Ectodermal cell (in vitro differentiated cells): ENCODE measurements at regions not wholly inside any gene's neighbourhood (a gene's known extent, or its start where the extent isn't known, plus 50 kb on each side); places are given as distances from the start of the nearest gene placed in this dataset.

Experiments
- H3K27ac ChIP-seq: 2 replicates; pipeline ENCODE4 v1.7.0; 2013; ENCODE audit warnings: mild to moderate bottlenecking, low read depth, low read length; ENCODE audit not compliant: insufficient read depth, poor library complexity, severe bottlenecking
- H3K27me3 ChIP-seq: 2 replicates; pipeline ENCODE4 v1.7.0; 2013; ENCODE audit warnings: mild to moderate bottlenecking, low read length; ENCODE audit not compliant: insufficient read depth, control insufficient read depth, poor library complexity, severe bottlenecking
- H3K36me3 ChIP-seq: one replicate; pipeline ENCODE4 v1.7.0; 2013; ENCODE audit warnings: low read length; ENCODE audit not compliant: control insufficient read depth, insufficient read depth
- H3K4me1 ChIP-seq: one replicate; pipeline ENCODE4 v1.7.0; 2013; ENCODE audit warnings: low read length; ENCODE audit not compliant: control insufficient read depth, insufficient read depth
- H3K4me3 ChIP-seq: 2 replicates; pipeline ENCODE4 v1.7.0; 2013; ENCODE audit warnings: low read depth, low read length, control low read depth; ENCODE audit not compliant: insufficient read depth
- H3K9me3 ChIP-seq: 2 replicates; pipeline ENCODE4 v1.7.0; 2013; ENCODE audit warnings: mild to moderate bottlenecking, low read length, moderate library complexity; ENCODE audit not compliant: control insufficient read depth
- WGBS, 2 experiments: methylation state at CpG; one replicate each; pipeline ENCODE4 v1.1.7; 2013; ENCODE audit warnings: missing lambda C conversion rate in 2 of 2; 5-methylcytosine and 5-hydroxymethylcytosine counted together

DNA sequence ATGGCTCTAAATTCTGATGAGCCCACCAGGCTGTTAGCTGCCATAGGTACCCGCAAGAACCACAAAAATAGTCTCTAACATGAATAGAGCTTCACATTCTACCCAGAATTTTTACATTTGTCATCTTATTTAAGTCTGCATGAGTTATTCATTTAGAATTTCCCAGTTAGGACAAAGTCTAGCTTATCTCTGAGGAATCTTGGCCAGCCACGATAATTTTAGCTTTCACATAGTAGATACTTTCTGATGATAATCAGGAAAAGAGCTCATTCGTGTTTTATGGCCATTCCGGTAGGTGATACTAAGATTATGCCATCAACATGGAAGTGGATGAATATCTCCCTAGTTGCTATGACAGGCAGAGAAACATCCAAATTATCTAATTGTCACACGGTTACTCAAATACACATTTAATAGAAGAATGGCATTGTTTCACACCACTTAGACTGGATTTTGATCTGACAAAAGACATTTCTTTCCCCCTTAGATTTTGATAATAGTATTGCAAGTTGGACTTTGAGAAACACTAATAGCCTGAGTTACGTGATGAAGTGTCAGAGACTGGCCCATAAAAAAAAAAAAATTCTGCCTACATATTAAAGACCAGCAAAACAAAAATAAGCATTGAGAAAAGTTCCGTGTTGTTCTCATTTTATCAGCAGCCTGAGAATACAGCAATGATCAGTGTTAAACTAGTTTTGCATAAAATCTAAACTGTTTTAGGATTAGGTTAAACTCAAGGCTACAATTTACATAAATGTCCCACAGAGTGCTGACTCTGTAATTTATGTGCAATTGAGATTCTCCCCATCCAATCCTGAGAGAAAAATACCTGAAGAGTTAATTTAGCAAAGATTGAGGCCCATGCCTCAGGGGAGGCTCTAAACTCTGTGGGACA, 397.5 kb upstream of the ARID1B start:
- no peak overlapping the region for H3K27ac ChIP-seq
- 77 to 80% methylated on average over 5 to 7 of the region's 7 CpGs for WGBS, 2 experiments
- H3K4me3 ChIP-seq, result no peak overlapping the region
- no peaks in the 10 kb centered on the region for H3K27me3 ChIP-seq
- H3K9me3 ChIP-seq, result no peaks in the 10 kb centered on the region
- no peaks in the 10 kb centered on the region for H3K4me1 ChIP-seq
- no peaks in the 10 kb centered on the region for H3K36me3 ChIP-seq

- no peaks in the 10 kb centered on the region for H3K9me3 ChIP-seq
- no peak overlapping the region for H3K27ac ChIP-seq
- no peaks in the 10 kb centered on the region for H3K4me1 ChIP-seq
- no peaks in the 10 kb centered on the region for H3K36me3 ChIP-seq
- no peaks in the 10 kb centered on the region for H3K27me3 ChIP-seq
- WGBS, 2 experiments, result 95 to 100% methylated on average over 1 of the region's 1 CpG
- H3K4me3 ChIP-seq, result no peak overlapping the region
Observed at GRCh38 chr6:156378853-156379252, 398.3 kb upstream of the ARID1B start.

DNA sequence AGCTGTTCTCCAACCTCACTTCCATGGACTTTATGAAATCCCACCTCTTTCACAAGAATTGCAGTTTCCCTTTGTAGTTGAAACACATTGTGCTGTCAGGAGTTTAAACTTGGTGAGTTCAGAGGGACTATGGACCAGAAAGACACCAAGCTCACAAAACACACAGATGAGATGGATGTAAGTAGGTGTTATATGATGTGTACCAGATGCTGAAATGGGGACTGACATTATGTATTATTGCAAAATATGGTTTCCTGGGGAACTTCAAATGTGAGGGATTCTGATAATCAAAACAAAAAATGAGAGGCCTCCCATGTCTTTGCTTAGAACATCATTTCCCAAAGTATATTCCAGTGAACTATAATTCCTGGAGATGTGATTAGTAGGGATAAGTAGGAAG, 401.1 kb upstream of the ARID1B start:
- Histone ChIP-seq H3K4me1 (no peaks in the 10 kb centered on the region), H3K4me3 (no peak overlapping the region), H3K9me3 (no peaks in the 10 kb centered on the region), H3K27ac (no peak overlapping the region), H3K36me3 (no peaks in the 10 kb centered on the region), H3K27me3 (no peaks in the 10 kb centered on the region)

- Histone ChIP-seq H3K9me3 (no peaks in the 10 kb centered on the region), H3K27me3 (no peaks in the 10 kb centered on the region), H3K4me3 (no peak overlapping the region), H3K4me1 (no peaks in the 10 kb centered on the region), H3K36me3 (no peaks in the 10 kb centered on the region), H3K27ac (no peak overlapping the region)
- WGBS, 2 experiments, result 91 to 93% methylated on average over 12 of the region's 12 CpGs
Observed at GRCh38 chr6:156359912-156360311, 417.3 kb upstream of the ARID1B start.

DNA sequence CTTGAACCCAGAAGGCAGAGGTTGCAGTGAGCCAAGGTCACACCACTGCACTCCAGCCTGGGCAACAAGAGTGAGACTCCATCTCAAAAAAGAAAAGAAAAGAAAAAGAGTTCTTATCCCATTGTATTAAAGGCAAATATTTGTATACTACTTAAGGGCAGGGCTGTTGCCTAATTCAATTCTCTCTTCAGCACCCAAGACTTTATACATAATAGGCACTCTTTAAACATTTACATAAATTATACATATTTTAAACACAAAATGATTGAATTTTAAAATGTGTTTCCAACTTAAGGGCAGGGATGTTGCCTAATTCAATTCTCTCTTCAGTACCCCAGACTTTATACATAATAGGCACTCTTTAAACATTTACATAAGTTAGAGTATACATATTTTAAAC, 424.3 kb upstream of the ARID1B start:
- H3K4me1 ChIP-seq, result no peaks in the 10 kb centered on the region
- no peak overlapping the region for H3K4me3 ChIP-seq
- no peak overlapping the region for H3K27ac ChIP-seq
- H3K9me3 ChIP-seq, result no peaks in the 10 kb centered on the region
- H3K36me3 ChIP-seq, result no peaks in the 10 kb centered on the region
- H3K27me3 ChIP-seq, result no peaks in the 10 kb centered on the region

DNA sequence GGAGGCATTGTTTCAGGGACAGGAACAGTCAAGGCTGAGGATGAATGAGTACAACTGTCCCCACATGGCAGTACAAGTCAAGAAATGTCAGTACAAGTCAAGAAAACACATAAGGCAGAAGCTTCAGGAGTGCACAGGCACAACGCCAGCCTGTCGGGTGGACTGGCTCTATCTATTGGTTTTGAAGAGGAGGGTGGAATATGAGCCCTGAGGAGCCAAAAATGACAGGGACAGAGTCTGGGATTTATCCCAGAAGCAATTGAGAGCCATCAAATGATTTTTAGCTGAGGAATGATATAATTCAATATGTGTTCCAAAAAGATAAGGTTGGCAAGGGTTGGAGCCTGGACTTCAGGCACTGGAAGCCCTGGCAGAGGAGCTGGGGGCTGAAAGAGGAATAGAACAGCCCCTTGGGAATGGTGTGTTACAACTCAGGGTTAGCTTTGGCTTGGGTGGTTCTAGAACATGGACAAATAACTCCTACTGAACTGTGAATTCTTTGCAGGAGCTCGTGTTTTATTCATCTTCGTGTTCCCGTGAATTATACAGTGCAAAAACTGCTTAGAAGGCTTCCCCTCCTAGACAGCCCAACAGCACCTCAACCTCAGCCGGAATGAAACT, 425.7 kb upstream of the ARID1B start:
- WGBS, 2 experiments, result 93% methylated on average over 6 of the region's 6 CpGs
- Histone ChIP-seq H3K27me3 (no peaks in the 10 kb centered on the region), H3K27ac (no peak overlapping the region), H3K4me1 (no peaks in the 10 kb centered on the region), H3K36me3 (no peaks in the 10 kb centered on the region), H3K4me3 (no peak overlapping the region), H3K9me3 (no peaks in the 10 kb centered on the region)

DNA sequence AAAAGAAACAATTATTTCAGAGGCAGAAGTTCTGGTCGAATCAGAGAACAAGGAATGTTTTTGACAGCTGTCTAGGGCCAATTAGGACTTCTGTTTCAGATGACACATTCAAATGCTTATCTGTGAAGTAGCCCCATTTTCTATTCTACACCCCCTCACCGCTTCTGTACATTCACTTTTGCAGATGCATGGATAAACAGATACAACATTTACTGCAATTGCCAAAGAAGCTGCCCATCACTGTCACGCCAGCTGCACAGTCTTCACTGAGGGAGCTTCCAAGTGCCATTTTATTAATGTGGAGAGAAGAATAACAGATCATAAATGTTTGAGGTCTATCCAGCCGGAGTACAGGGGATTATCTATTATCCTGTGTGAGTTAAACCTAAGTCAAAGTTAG, 426.8 kb upstream of the ARID1B start:
- H3K9me3 ChIP-seq, result no peaks in the 10 kb centered on the region
- H3K27me3 ChIP-seq, result no peaks in the 10 kb centered on the region
- no peaks in the 10 kb centered on the region for H3K36me3 ChIP-seq
- H3K27ac ChIP-seq, result no peak overlapping the region
- no peak overlapping the region for H3K4me3 ChIP-seq
- H3K4me1 ChIP-seq, result no peaks in the 10 kb centered on the region
- whole genome bisulfite sequencing, 2 experiments, result 93 to 94% methylated on average over 4 of the region's 4 CpGs

- Histone ChIP-seq H3K27me3 (no peaks in the 10 kb centered on the region), H3K27ac (no peak overlapping the region), H3K4me3 (no peak overlapping the region), H3K9me3 (no peaks in the 10 kb centered on the region), H3K36me3 (no peaks in the 10 kb centered on the region), H3K4me1 (no peaks in the 10 kb centered on the region)
- WGBS, 2 experiments, result 91 to 92% methylated on average over 2 of the region's 2 CpGs
Observed at GRCh38 chr6:156348849-156349248, 428.3 kb upstream of the ARID1B start.

- no peak overlapping the region for H3K4me3 ChIP-seq
- 96 to 98% methylated on average over 3 to 4 of the region's 4 CpGs for WGBS, 2 experiments
Observed at GRCh38 chr6:156348424-156348823, 428.8 kb upstream of the ARID1B start.

GRCh38 chr6:156347656-156348055, 429.5 kb upstream of the ARID1B start:
- Histone ChIP-seq H3K9me3 (no peaks in the 10 kb centered on the region), H3K27me3 (no peaks in the 10 kb centered on the region), H3K4me1 (no peaks in the 10 kb centered on the region), H3K27ac (no peak overlapping the region), H3K4me3 (no peak overlapping the region), H3K36me3 (no peaks in the 10 kb centered on the region)
- WGBS, 2 experiments, result 94 to 97% methylated on average over 6 of the region's 6 CpGs

More at GRCh38 chr6:156348424-156348823, 428.8 kb upstream of the ARID1B start:
- no peaks in the 10 kb centered on the region for H3K9me3 ChIP-seq
- no peaks in the 10 kb centered on the region for H3K4me1 ChIP-seq
- no peaks in the 10 kb centered on the region for H3K36me3 ChIP-seq
- no peak overlapping the region for H3K27ac ChIP-seq
- H3K27me3 ChIP-seq, result no peaks in the 10 kb centered on the region
